GM18511 (cell line): ENCODE measurements at regions not wholly inside any gene's neighbourhood (a gene's known extent, or its start where the extent isn't known, plus 50 kb on each side); places are given as distances from the start of the nearest gene placed in this dataset.
"Not testable (repeated sequence)": the region's sequence is repeated elsewhere in the genome, so short reads cannot be mapped to it uniquely, and the experiment has no call there.

Experiments used
- ATAC-seq: cut with Tn5 transposase; IDR thresholded peaks from one replicate; pipeline ENCODE4 v1.9.1; 2021; ENCODE audit warnings: mild to moderate bottlenecking, moderate library complexity; ENCODE audit not compliant: unreplicated experiment

GRCh38 chr13:58714016-58714415, 1082.5 kb downstream of the PCDH17 start:
- not testable (repeated sequence) for ATAC-seq

DNA sequence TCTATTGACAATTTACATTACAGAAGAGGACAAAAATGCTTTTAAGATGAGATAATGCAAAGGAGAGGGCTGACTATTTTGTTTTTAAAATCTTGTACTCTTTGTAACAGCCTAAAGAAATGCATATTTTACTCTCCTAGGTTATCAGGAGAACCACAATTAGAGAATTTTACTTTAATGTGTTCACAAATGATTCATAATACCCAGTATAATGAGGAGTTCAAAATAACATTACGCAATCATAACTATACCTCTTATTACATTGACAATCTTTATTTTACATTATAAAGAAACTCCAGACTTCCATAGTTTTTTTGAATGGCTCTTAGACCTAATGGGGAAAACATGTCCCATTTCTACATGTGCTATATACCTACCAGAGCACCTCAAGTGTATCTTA, 1089.7 kb downstream of the PCDH17 start:
- no peak for ATAC-seq

GRCh38 chr13:58728126-58728525, 1096.6 kb downstream of the PCDH17 start:
- no peak for ATAC-seq

DNA sequence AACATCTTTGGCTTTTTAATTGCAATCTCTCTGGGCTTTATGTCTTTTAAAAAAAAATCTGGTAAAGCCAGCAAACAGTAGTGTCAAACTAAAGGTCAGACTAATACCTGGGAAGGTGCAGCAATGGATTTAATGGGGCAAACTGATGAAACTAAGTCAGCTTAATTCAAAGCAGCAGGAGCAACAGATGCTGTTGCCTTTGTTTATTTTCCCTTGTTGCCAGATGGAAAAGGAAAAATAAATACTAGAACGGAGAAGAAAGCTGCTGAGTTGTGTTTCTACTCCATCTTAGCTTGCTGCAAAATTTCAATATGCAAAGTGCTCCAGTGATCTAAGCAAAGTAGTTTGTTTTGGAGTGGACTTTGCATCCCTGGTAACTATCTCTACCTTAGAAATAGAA, 1097.8 kb downstream of the PCDH17 start:
- no peak for ATAC-seq

DNA sequence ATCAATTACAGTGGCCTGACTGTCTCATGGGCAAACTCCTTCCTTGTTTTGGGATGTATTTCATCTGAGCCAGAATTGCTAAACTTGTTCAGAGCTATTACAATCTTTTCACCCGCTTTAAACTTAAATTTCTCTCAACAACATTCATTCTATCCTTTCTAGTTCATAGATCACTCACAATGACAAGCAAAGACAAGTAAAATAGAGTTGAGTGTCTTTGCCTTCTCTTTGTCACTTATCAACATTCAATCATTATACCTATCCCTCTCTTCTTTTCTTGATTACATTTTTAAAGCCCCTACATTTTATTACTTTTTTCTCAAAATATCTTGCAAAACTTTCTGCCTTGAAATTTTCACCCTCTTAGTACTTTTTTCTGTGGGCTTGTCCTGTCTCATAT, 1113.1 kb downstream of the PCDH17 start:
- ATAC-seq, result no peak

- no peak for ATAC-seq
Measured at GRCh38 chr13:58767566-58767965, 1136.0 kb downstream of the PCDH17 start.

GRCh38 chr13:58773280-58773859, 1141.8 kb downstream of the PCDH17 start:
- no peak for ATAC-seq

DNA sequence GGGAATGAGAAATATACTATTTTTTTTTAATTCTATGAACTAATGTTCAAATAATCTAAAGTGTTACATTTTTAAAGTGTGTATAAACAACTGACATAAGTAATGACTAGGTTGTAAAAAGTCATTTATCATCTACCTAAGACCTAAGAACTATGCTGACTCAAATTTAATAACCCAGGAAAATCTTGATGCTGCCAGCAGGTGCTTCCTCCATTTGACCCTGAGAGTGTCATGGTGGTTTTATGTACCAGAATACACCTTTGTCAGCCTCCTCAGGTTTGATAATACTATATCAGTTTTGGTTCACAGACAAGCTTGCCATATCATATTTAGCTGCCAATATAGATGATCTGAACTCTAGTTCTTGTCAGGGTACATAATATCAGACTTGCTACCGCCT, 1151.2 kb downstream of the PCDH17 start:
- ATAC-seq, result no peak

GRCh38 chr13:58792854-58793253, 1161.3 kb downstream of the PCDH17 start:
- ATAC-seq, result no peak

GRCh38 chr13:58795715-58796114, 1164.2 kb downstream of the PCDH17 start:
- no peak for ATAC-seq

GRCh38 chr13:58804832-58805231, 1173.3 kb downstream of the PCDH17 start:
- no peak for ATAC-seq

DNA sequence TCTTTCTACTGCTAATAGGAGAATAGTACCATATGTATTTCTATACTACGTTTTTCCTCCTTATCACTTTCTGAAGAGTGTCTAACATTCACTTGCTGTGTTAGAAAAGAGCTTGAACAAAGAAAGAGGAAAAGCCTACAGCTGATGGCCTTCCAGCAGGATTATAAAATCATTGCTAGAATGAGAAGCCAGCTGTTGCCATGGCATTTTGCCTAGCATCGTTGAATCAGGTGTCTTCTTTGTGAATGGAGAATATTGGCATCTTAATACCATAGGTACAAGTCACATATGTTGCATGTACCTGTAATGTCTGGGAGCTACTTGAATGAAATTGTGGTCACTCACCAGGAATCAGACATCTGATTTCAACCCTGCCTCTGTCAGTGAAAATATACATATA, 1174.9 kb downstream of the PCDH17 start:
- ATAC-seq, result no peak

DNA sequence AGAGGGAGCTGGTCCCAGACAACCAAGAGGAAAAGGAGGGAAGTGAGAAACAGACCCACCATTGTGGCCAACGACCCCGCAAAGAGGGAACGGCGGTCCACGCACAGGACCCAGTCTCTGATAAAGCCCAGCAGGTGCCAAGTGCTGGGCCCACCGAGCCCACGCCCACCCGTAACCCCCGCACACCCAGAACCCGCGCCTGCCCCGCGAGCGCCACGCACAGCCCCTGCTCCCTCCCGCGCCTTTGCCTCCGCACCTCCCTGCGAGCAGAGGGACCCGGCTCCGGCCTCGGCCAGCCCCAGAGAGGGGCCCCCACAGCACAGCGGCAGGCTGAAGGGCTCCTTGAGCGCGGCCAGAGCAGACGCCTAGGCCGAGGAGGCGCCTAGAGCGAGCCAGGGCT, 1192.2 kb downstream of the PCDH17 start:
- ATAC-seq, result no peak

- ATAC-seq, result no peak
Measured at GRCh38 chr13:58827904-58828303, 1196.4 kb downstream of the PCDH17 start.

- no peak for ATAC-seq
Measured at GRCh38 chr13:58830841-58831240, 1199.3 kb downstream of the PCDH17 start.

DNA sequence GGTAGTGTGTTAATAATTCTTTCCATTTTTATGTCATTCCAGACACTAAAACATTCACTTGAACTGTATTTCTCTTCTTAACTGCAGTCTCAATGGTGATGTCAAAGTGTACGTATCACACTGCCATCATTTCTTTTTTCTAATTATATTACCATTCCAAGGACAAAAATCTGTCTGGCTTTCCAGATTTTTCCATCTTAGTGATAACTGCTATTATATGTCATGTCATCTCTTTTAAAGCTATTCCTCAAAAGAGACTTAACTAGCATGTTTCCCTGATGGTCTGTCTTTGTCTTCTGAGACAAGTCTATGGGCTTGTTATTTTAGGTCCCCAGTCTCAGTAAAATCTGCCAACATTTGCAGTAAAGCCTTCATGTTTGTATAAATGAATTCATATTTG, 1207.1 kb downstream of the PCDH17 start:
- ATAC-seq, result no peak

- ATAC-seq, result no peak
Measured at GRCh38 chr13:58843071-58843470, 1211.5 kb downstream of the PCDH17 start.

DNA sequence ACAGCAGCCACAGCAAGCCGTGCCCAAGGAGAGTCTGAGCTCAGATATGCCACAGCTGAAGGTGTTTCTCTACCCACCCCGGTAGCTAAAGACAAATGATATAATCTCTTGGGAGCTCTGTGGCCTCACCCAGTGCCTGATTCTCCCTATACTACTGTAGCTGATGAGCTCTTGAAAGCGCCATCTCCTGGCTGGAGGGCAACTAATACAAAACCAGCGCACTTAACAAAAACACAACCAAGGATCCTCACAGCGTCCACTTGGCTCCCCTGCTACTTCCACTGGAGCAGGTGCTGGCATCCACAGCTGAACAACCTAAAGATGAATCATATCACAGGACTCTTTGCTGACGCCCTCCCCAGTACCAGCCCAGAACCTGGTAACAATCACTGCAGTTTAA, 1212.0 kb downstream of the PCDH17 start:
- no peak for ATAC-seq

DNA sequence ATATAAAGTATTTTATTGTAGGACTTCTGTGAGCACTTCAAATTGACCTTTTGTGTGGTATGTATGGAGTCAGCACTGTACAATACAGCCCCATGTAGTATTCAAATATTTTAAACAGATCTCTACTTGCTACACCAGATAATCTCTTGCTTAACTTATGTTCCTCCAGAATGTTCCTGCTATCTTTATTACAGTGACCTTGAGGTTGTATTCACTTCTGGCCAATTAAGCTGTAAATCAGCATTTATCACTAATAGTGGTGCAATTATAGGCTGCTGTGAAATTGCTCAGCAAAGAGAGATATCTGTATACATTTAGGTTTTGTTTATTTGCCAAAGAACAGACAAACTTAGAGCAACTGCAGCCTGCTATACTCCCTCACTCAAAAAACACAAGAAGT, 1218.6 kb downstream of the PCDH17 start:
- ATAC-seq, result no peak

DNA sequence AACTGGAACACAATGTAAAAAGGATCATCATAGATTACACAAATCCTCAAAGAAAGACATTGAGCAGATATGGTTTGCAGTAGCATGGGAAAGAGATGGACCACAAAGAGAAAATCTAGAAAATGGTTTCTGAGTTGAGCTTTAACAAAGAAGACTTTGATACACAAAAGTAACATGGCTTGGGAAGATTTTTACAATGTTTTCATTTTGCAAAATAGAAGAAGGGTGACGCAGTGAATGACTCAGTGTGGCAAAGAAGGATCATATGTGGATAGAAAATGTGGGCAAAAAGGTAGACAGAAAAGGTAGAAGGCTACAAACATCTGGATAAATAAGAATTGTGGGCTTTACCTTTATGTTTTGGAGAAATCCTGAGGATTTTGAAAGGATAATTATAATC, 1220.5 kb downstream of the PCDH17 start:
- no peak for ATAC-seq

GRCh38 chr13:58855283-58855682, 1223.7 kb downstream of the PCDH17 start:
- no peak for ATAC-seq

- ATAC-seq, result no peak
Measured at GRCh38 chr13:58858870-58859371, 1227.4 kb downstream of the PCDH17 start.

- ATAC-seq, result no peak
Measured at GRCh38 chr13:58865286-58865685, 1233.7 kb downstream of the PCDH17 start.
